Stimulated activated CD8-positive, alpha-beta memory T cell treated with anti-CD3 and anti-CD28 coated beads, Interleukin-15, amount 100 ng/mL, for 4 hours (primary cell): ENCODE measurements at regions not wholly inside any gene's neighbourhood (a gene's known extent, or its start where the extent isn't known, plus 50 kb on each side); places are given as distances from the start of the nearest gene placed in this dataset.
"Not testable (repeated sequence)": the region's sequence is repeated elsewhere in the genome, so short reads cannot be mapped to it uniquely, and the experiment has no call there.

Source experiments
- DNase-seq, 2 donors: peaks; one replicate each; pipeline ENCODE4 v3.0.0-alpha.2; 2020; ENCODE audit warnings: low read depth in 2 of 2

GRCh38 chr9:41367301-41367700 is 178.2 kb upstream of the ZNG1F start:
- DNase-seq, result not testable (repeated sequence)

- not testable (repeated sequence) for DNase-seq
Measured at GRCh38 chr9:41361790-41362189, 172.7 kb upstream of the ZNG1F start.

GRCh38 chr9:41359116-41359515 is 170.0 kb upstream of the ZNG1F start:
- DNase-seq, result not testable (repeated sequence)

DNA sequence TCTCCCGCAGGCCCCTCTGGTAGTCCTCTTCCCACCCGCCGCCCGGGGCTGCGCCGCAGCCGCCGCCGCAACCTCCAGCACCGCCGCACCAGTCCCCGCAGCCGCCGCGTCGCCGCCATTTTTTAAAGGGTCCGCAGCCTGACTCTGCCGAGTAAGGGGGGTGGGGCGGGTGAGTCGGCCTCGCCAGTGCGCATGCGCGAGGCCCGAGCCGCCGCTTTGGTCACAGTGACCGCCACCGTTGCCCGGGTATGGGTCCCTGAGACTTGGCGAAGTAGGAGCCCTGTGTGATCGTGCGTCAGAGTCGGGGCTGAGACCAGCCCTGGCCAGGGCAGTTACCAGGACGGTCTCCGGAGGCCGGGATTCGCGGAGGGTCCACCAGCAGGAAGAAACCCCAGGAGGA is 169.6 kb upstream of the ZNG1F start:
- peak; percentile 66 to 74 for DNase-seq

GRCh38 chr9:41357918-41358404 is 168.8 kb upstream of the ZNG1F start:
- DNase-seq, result not testable (repeated sequence)

DNA sequence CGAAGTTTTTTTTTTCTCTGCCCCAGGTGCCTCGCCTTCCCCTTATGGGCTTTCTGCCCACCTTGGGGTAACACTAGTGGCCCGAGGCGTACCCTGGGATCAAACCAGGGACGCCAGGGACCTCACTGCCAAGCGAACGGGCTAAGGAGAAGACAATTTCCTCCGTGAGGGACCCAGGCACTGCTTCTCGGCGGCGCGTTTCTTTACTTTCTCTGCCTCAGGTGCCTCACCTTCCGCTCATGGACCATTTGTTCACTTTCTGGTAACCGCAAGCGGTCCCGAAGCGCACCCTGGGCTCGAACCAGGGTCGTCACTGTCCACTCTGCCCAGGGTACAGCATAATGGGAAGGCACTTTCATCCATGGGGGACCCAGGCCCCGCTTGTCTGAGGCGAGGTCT is 168.2 kb upstream of the ZNG1F start:
- DNase-seq, result not testable (repeated sequence)

DNA sequence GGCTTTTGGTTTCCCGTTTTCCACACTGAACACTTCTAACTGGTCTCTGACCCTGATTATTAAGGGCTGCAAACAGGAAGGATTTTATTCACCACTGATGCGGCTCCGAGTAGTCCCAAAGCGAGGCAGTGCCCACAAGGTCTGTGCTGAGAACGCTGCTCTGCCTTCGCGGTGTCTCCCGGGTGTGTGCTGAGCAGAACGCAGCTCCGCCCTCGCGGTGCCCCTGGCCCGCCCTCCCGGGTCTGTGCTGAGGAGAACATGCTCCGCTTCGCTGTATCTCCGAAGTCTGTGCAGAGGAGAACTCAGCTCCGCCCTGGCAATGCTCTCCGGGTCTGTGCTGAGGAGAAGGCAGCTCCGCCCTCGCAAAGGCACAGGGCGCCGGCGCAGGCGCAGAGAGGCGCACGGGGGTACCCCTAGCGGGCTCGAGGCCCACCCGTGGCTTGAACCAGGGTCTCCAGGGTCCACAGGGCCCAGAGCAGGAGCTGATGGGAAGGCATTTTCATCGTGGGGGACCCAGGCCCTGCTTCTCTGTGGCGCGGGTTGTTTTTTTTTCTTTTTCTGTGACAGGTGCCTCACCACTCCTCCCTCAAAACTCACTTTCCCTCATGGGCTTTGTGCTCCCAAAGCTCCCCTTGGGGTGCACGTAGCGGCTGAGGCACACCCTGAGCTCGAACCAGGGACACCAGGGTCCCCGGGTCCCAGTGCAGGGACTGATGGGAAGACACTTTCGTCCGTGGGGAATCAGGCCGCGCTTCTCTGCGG is 167.7 kb upstream of the ZNG1F start:
- DNase-seq, result peak; percentile 77 to 86

GRCh38 chr9:41355712-41356450 is 166.8 kb upstream of the ZNG1F start:
- not testable (repeated sequence) for DNase-seq

DNA sequence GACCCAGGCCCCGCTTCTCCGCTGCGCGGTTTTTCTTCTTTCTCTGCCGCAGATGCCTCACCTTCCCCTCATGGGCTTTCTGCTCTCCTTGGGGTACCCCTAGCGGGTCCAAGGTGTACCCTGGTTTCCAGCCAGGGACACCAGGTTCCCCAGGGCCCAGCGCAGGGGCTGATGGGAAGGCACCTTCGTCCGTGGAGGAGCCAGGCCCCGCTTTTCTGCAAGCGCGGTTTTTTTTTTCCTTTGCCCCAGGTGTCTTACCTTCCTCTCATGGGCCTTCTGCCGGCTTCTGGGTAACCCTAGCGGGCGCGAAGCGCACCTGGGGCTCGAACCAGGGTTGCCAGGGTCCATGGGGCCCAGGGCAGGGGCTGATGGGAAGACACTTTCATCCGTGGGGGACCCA is 165.9 kb upstream of the ZNG1F start:
- not testable (repeated sequence) for DNase-seq

DNA sequence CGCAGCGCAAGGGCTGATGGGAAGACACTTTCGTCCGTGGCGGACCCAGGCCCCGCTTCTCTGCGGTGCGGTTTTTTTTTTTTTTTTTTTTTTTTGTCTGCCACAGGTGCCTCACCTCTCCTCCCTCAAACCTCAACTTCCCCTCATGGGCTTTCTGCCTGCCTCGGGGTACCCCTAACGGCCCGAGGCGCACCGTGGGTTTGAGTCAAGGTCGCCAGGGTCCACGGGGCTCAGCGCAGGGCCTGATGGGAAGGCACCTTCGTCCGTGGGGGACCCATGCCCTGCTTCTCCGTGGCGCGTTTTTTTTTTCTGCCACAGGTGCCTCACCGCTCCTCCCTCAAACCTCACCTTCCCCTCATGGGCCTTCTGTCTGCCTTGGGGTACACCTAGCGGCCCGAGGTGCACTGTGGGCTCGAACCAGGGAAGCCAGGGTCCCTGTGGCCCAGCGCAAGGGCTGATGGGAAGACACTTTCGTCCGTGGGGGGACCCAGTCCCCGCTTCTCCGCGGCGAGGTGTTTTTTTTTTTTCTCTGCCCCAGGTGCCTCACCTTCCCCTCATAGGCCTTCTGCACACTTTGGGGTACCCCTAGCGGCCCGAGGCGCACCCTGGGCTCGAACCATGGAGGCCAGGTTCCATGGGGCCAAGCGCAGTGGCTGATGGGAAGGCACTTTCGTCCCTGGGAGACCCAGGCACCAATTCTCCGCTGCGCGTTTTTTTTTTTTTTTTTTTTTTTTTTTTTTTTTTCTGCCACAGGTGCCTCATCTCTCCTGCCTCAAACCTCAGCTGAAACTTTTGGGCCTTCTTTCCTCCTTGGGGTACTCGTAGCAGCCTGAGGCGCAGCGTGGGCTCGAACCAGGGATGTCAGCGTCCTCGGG is 165.2 kb upstream of the ZNG1F start:
- not testable (repeated sequence) for DNase-seq

DNA sequence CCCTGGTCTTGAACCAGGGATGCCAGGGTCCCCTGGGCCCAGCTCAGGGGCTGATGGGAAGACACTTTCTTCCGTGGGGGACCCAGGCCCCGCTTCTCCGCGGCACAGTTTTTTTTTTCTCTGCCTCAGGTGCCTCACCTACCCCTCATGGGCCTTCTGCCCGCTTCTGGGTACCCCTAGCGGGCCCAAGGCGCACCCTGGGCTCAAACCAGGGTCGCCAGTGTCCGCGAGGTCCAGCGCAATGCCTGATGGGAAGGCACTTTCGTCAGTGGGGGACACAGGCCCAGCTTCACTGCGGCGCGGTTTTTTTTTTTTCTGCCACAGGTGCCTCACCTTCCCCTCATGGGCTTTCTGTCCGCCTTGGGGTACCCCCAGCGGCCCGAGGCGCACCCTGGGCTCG is 163.9 kb upstream of the ZNG1F start:
- DNase-seq, result not testable (repeated sequence)

DNA sequence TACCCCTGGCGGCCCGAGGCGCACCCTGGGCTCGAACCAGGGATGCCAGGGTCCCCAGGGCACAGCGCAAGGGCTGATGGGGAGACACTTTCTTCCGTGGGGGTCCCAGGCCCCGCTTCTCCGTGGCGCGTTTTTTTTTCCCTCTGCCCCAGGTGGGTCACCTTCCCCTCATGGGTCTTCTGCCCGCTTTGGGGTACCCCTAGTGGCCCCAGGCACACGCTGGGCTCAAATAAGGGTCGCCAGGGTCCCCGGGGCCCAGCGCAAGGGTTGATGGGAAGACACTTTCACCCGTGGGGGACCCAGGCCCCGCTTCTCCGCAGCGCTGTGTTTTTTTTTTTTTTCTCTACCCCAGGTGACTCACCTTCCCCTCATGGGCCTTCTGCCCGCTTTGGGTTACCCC is 163.3 kb upstream of the ZNG1F start:
- not testable (repeated sequence) for DNase-seq

DNA sequence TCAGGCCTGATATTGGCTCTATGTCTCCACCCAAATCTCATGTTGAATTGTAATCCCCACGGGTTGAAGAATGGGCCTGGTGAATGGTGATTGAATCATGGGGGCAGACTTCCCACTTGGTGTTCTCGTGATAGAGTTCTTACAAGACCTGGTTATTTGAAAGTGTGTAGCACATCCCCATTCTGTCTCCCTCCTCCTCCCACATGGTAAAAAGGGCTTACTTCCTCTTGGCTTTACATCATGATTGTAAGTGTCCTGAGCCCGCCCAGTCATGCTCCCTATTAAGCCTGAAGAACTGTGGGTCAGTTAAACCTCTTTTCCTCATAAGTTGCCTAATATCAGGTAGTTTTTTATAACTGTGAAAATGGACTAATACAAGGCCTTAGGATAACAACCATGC is 158.8 kb upstream of the ZNG1F start:
- not testable (repeated sequence) for DNase-seq

DNA sequence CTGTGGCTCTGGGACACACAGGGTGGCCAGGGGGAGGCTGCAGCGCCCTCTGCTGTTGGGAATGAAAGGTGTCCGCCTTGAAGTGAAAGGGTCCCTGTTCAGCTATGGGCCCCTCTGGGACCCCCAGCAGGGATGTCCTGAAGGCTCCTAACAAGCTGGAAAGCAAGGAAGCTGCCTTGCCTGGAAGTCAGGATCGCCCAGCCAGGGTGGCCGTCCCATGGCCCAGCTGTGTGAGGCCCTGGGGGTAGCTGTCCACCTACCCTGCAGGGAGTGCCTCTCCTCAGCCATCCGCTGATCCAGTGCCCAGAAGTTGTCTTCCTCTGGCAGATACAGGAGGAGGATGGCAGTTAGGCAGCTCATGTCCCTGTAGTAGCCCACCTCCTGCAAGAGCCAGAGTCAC is 143.4 kb upstream of the ZNG1F start:
- DNase-seq, result not testable (repeated sequence)

- DNase-seq, result not testable (repeated sequence)
Measured at GRCh38 chr9:41321277-41321676, 132.2 kb upstream of the ZNG1F start.

DNA sequence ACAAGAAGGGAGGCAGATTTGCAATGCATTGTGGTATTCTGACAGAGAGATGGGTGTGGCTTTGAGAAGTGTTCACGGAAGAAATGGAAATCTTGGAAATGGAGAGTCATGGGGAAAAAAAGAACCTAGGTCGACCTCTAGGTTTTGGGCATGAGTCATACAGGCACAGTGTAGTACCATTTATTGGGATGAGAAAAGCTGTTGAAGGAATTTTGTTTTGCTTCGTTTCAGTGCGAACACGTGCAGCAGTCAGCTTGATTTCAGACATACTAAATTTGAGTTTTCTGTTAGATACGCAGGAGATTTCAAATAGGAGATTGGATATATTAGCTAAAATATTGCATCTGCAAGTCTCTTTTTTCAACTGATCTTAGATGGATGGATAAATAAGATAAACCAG is 119.8 kb upstream of the ZNG1F start:
- DNase-seq, result not testable (repeated sequence)

DNA sequence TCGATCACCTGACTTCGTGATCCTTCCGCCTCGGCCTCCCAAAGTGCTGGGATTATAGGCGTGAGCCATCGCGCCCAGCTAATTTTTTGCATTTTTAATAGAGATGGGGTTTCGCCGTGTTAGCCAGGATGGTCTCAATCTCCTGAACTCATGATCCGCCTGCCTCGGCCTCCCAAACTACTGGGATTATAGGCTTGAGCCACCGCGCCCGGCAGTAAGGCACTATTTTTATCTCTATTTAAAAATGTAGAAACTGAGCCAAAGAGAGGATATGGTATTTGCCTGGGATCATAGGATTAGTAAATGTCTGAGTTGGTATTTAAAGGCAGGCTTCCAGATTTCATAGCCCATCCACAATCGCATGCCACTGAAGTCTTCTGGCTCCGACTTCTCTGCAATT is 96.6 kb upstream of the ZNG1F start:
- DNase-seq, result not testable (repeated sequence)

- not testable (repeated sequence) for DNase-seq
Measured at GRCh38 chr9:41280299-41281238, 91.5 kb upstream of the ZNG1F start.

GRCh38 chr9:41279437-41279836 is 90.3 kb upstream of the ZNG1F start:
- not testable (repeated sequence) for DNase-seq

- DNase-seq, result not testable (repeated sequence)
Measured at GRCh38 chr9:41279033-41279432, 89.9 kb upstream of the ZNG1F start.
